SJSA1 (cell line): ENCODE measurements at regions not wholly inside any gene's neighbourhood (a gene's known extent, or its start where the extent isn't known, plus 50 kb on each side); places are given as distances from the start of the nearest gene placed in this dataset.

ENCODE experiments used
- DNase-seq, 2 experiments: peaks; one replicate each; pipeline ENCODE4 v3.0.0-alpha.2; 2015 to 2020; ENCODE audit warnings: low spot score in 2 of 2, low read depth in 1 of 2
- H3K27ac ChIP-seq: fragments of 250-450 bp; sonication (Bioruptor Pico); 2 replicates; pipeline ENCODE4 v1.5.1; 2020; ENCODE audit warnings: mild to moderate bottlenecking, moderate library complexity
- H3K27me3 ChIP-seq: fragments of 250-450 bp; sonication (Bioruptor Pico); replicated peaks from 2 replicates; pipeline ENCODE4 v1.5.1; 2020; ENCODE audit warnings: mild to moderate bottlenecking, moderate library complexity
- H3K36me3 ChIP-seq: fragments of 250-450 bp; sonication (Bioruptor Pico); 2 replicates; pipeline ENCODE4 v1.5.1; 2020; ENCODE audit warnings: mild to moderate bottlenecking
- H3K4me1 ChIP-seq: fragments of 250-450 bp; sonication (Bioruptor Pico); replicated peaks from 2 replicates; pipeline ENCODE4 v1.6.1; 2021; ENCODE audit warnings: mild to moderate bottlenecking
- H3K4me3 ChIP-seq: fragments of 250-450 bp; sonication (Bioruptor Pico); 2 replicates; pipeline ENCODE4 v1.5.1; 2020; ENCODE audit warnings: mild to moderate bottlenecking
- H3K9me3 ChIP-seq: fragments of 250-450 bp; sonication (Bioruptor Pico); replicated peaks from 2 replicates; pipeline ENCODE4 v1.5.1; 2020; ENCODE audit warnings: mild to moderate bottlenecking

GRCh38 chr6:14934013-14934412 is 311.9 kb upstream of the JARID2 start:
- Histone ChIP-seq H3K4me1 (no peaks in the 10 kb centered on the region), H3K4me3 (no peak overlapping the region), H3K9me3 (no peaks in the 10 kb centered on the region; the same call in 1 of the 2 replicates), H3K27ac (no peak overlapping the region), H3K27me3 (no peaks in the 10 kb centered on the region), H3K36me3 (no peaks in the 10 kb centered on the region)
- no peak for DNase-seq

- H3K4me1 ChIP-seq: no peaks in the 10 kb centered on the region
- no peak overlapping the region for H3K27ac ChIP-seq
- no peak for DNase-seq
- H3K36me3 ChIP-seq: no peaks in the 10 kb centered on the region
- H3K4me3 ChIP-seq: no peak overlapping the region
- H3K9me3 ChIP-seq: no peaks in the 10 kb centered on the region; the same call in 1 of the 2 replicates
- no peaks in the 10 kb centered on the region for H3K27me3 ChIP-seq
These were observed 311.0 kb upstream of the JARID2 start for GRCh38 chr6:14934844-14935243.

- Histone ChIP-seq H3K4me1 (no peaks in the 10 kb centered on the region), H3K36me3 (no peaks in the 10 kb centered on the region), H3K27me3 (no peaks in the 10 kb centered on the region), H3K4me3 (no peak overlapping the region), H3K9me3 (no peaks in the 10 kb centered on the region), H3K27ac (no peak overlapping the region)
- no peak for DNase-seq
These were observed 309.0 kb upstream of the JARID2 start for GRCh38 chr6:14936861-14937260.

DNA sequence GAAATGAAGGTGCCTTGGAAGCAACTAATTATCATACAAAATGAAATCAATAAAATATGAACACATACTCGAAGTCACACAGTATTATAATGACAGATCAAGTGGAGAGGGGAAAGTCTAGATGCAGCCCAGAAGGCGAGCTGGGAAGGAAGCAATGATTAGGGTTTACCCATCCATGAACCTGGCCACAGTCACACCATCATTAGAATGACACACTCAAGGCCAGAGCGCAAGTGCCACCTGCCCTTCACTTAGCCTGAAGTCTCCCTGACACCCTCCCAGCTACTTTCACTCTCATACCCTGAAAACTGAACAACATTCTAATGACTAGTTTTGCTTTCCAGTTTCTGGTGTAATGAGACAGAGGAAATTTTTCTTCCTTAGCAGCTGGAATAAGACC is 302.8 kb upstream of the JARID2 start:
- H3K27ac ChIP-seq: no peak overlapping the region
- H3K27me3 ChIP-seq: no peaks in the 10 kb centered on the region
- H3K9me3 ChIP-seq: peaks cover 5% of the 10 kb centered on the region; the same call in 1 of the 2 replicates
- H3K36me3 ChIP-seq: no peaks in the 10 kb centered on the region
- no peak overlapping the region for H3K4me3 ChIP-seq
- H3K4me1 ChIP-seq: no peaks in the 10 kb centered on the region
- no peak for DNase-seq

GRCh38 chr6:14944593-14944992 is 301.3 kb upstream of the JARID2 start:
- H3K27me3 ChIP-seq: no peaks in the 10 kb centered on the region
- no peaks in the 10 kb centered on the region for H3K4me1 ChIP-seq
- H3K4me3 ChIP-seq: no peak overlapping the region
- no peak overlapping the region for H3K27ac ChIP-seq
- no peak for DNase-seq
- H3K36me3 ChIP-seq: no peaks in the 10 kb centered on the region
- H3K9me3 ChIP-seq: peaks cover 5% of the 10 kb centered on the region; the same call in 1 of the 2 replicates

DNA sequence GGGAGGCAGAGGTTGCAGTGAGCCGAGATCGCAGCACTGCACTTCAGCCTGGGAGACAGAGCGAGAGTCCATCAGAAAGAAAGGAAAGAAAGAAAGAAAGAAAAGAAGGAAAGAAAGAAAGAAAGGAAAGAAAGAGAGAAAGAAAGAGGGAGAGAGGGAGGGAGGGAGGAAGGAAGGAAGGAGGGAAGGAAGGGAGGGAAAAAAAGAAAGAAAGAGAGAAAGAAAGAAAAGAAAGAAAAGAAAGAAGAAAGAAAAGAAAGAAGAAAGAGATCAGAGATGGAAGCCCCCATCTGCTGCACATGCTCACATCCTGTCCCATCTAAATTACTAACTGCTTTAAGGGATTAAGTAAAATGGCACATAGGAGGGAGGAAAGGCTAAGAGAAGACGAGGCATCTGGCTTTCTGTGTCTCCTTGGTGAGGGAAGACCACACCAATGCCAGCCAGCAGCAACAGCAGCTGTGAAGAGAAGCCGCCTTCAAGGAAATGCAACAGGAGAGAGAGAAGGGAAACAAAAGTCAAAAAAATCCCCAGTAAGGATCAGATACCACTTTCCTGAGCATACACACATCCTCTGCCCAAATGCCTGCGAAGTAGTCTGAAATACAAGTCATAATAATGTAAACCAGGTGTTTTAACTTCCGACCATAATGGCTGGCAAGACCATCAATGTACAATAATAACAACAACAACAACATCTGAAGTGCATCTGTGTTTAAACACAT is 300.2 kb upstream of the JARID2 start:
- H3K36me3 ChIP-seq: no peaks in the 10 kb centered on the region
- H3K4me1 ChIP-seq: no peaks in the 10 kb centered on the region
- no peak overlapping the region for H3K27ac ChIP-seq
- peaks cover 5% of the 10 kb centered on the region; the same call in 1 of the 2 replicates for H3K9me3 ChIP-seq
- no peak for DNase-seq
- no peaks in the 10 kb centered on the region for H3K27me3 ChIP-seq
- H3K4me3 ChIP-seq: no peak overlapping the region

- Histone ChIP-seq H3K27me3 (no peaks in the 10 kb centered on the region), H3K4me3 (no peak overlapping the region), H3K9me3 (peaks cover 5% of the 10 kb centered on the region; the same call in 1 of the 2 replicates), H3K36me3 (no peaks in the 10 kb centered on the region), H3K4me1 (no peaks in the 10 kb centered on the region), H3K27ac (no peak overlapping the region)
- DNase-seq: no peak
These were observed 299.1 kb upstream of the JARID2 start for GRCh38 chr6:14946753-14947152.

GRCh38 chr6:14948586-14949245 is 297.2 kb upstream of the JARID2 start:
- no peak overlapping the region for H3K4me3 ChIP-seq
- H3K4me1 ChIP-seq: no peaks in the 10 kb centered on the region
- no peaks in the 10 kb centered on the region for H3K9me3 ChIP-seq
- DNase-seq: no peak
- no peak overlapping the region for H3K27ac ChIP-seq
- no peaks in the 10 kb centered on the region for H3K27me3 ChIP-seq
- H3K36me3 ChIP-seq: no peaks in the 10 kb centered on the region

DNA sequence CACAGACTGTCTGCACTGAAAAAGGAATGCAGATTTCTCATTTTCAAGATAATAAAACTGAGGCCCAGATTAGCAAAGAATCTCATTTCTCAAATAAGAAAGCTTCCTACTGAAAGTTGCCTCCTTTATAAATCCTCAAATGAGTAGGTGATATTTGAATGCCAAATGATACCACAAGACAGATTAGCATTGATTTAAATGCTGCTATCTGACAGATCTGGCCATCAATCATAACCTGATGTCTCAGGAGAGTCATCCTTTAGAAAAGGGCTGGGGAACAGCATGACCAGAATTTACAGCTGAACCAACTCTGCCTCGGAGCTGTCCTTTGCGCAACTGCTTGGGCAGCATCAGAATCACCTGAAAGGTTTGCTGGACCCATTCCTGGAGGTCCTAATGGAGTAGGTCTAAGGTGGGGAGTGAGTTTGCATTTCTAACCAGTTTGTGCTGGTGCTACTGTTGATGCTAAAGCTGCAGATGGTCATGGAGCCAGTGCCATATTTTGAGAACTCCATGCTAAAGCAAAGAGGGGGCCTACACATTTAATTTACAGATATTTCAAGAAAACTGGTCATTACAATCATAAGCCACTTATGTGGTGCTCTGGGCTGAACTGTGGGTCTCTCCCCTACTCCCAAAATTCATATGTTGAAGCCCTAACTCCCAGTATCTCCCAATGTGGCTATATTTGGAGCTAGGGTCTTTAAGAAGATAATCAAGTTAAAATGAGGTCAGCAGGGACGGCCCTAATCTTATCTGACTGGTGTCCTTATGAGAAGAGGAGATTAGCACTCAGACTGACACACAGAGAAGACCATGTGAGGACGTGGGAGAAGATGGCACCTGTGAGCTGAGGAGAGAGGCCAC is 295.5 kb upstream of the JARID2 start:
- H3K4me1 ChIP-seq: no peaks in the 10 kb centered on the region

GRCh38 chr6:14950970-14951276 is 294.9 kb upstream of the JARID2 start:
- DNase-seq: no peak
- H3K9me3 ChIP-seq: 0 out of 2 replicates have a peak, but pooled peaks cover 3% of the 10 kb centered on the region
- H3K4me3 ChIP-seq: no peak overlapping the region
- H3K36me3 ChIP-seq: no peaks in the 10 kb centered on the region
- no peaks in the 10 kb centered on the region for H3K27me3 ChIP-seq
- no peaks in the 10 kb centered on the region for H3K4me1 ChIP-seq
- H3K27ac ChIP-seq: no peak overlapping the region

More for the DNA sequence above, 295.5 kb upstream of the JARID2 start:
- Histone ChIP-seq H3K4me3 (no peak overlapping the region), H3K36me3 (no peaks in the 10 kb centered on the region), H3K27me3 (no peaks in the 10 kb centered on the region), H3K9me3 (0 out of 2 replicates have a peak, but pooled peaks cover 3% of the 10 kb centered on the region), H3K27ac (no peak overlapping the region)
- no peak for DNase-seq

GRCh38 chr6:14951704-14952103 is 294.2 kb upstream of the JARID2 start:
- DNase-seq: no peak
- Histone ChIP-seq H3K36me3 (no peaks in the 10 kb centered on the region), H3K4me1 (no peaks in the 10 kb centered on the region), H3K4me3 (no peak overlapping the region), H3K27me3 (no peaks in the 10 kb centered on the region), H3K9me3 (0 out of 2 replicates have a peak, but pooled peaks cover 3% of the 10 kb centered on the region), H3K27ac (no peak overlapping the region)

- no peak for DNase-seq
- H3K27me3 ChIP-seq: no peaks in the 10 kb centered on the region
- no peaks in the 10 kb centered on the region for H3K4me1 ChIP-seq
- 0 out of 2 replicates have a peak, but pooled peaks cover 3% of the 10 kb centered on the region for H3K9me3 ChIP-seq
- H3K4me3 ChIP-seq: no peak overlapping the region
- no peak overlapping the region for H3K27ac ChIP-seq
- no peaks in the 10 kb centered on the region for H3K36me3 ChIP-seq
These were observed 292.0 kb upstream of the JARID2 start for GRCh38 chr6:14953836-14954235.

DNA sequence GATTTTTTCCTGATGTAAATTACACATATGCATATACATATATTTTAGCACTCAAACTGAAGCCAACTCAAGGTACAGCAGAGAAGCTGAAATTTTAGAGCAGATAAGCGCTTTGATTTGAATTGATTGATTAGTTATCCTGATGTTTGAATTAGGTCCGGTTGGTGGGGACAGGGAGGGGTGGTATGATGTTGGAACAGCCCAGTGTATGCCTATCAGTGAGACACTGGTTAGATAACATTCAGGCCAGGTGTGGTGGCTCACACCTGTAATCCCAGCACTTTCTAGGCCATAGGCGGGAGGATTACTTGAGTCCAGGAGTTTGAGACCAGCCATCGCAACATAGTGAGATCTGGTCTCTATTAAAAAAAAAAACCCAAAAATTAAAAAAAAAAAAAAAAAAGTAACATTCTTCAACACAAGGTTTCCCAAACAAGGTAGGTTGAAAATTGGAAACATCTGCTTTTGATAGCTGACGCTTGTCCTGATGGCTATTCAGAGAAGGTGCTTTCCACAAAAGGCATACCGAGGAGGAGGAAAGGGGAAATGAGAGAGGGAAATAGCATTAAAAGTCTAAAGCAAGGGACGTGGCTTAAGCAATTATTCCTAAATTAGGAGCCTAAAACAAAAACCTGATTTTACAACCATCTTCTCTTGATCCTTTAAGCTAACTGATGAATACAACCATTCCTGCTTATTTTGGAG is 288.4 kb upstream of the JARID2 start:
- H3K9me3 ChIP-seq: 0 out of 2 replicates have a peak, but pooled peaks cover 5% of the 10 kb centered on the region
- H3K27me3 ChIP-seq: no peaks in the 10 kb centered on the region
- no peaks in the 10 kb centered on the region for H3K36me3 ChIP-seq
- no peak for DNase-seq
- no peak overlapping the region for H3K4me3 ChIP-seq
- no peak overlapping the region for H3K27ac ChIP-seq
- no peaks in the 10 kb centered on the region for H3K4me1 ChIP-seq
